HG03378 (cell line): ENCODE measurements at regions not wholly inside any gene's neighbourhood (a gene's known extent, or its start where the extent isn't known, plus 50 kb on each side); places are given as distances from the start of the nearest gene placed in this dataset.
"Not testable (repeated sequence)": the region's sequence is repeated elsewhere in the genome, so short reads cannot be mapped to it uniquely, and the experiment has no call there.

Experiments
- ATAC-seq: cut with Tn5 transposase; IDR thresholded peaks from one replicate; pipeline ENCODE4 v1.9.1; 2021; ENCODE audit warnings: mild to moderate bottlenecking, moderate library complexity; ENCODE audit not compliant: unreplicated experiment

GRCh38 chr13:103614761-103615160, 548.5 kb upstream of the SLC10A2 start:
- no peak for ATAC-seq

GRCh38 chr13:103607995-103608394, 541.8 kb upstream of the SLC10A2 start:
- ATAC-seq = peak; percentile 83

- ATAC-seq = no peak
Observed at GRCh38 chr13:103605546-103606326, 539.5 kb upstream of the SLC10A2 start.

GRCh38 chr13:103599870-103600269, 533.7 kb upstream of the SLC10A2 start:
- ATAC-seq = not testable (repeated sequence)

GRCh38 chr13:103598671-103599070, 532.5 kb upstream of the SLC10A2 start:
- ATAC-seq = no peak

GRCh38 chr13:103573446-103573845, 507.2 kb upstream of the SLC10A2 start:
- ATAC-seq = no peak

GRCh38 chr13:103568314-103568713, 502.1 kb upstream of the SLC10A2 start:
- ATAC-seq = no peak

- ATAC-seq = no peak
Observed at GRCh38 chr13:103557878-103558277, 491.7 kb upstream of the SLC10A2 start.

- ATAC-seq = no peak
Observed at GRCh38 chr13:103556681-103557080, 490.5 kb upstream of the SLC10A2 start.

- no peak for ATAC-seq
Observed at GRCh38 chr13:103547914-103548313, 481.7 kb upstream of the SLC10A2 start.

- ATAC-seq = no peak
Observed at GRCh38 chr13:103546271-103546670, 480.1 kb upstream of the SLC10A2 start.

GRCh38 chr13:103542648-103543047, 476.4 kb upstream of the SLC10A2 start:
- ATAC-seq = no peak

GRCh38 chr13:103540382-103540765, 474.2 kb upstream of the SLC10A2 start:
- ATAC-seq = no peak

GRCh38 chr13:103539721-103540381, 473.6 kb upstream of the SLC10A2 start:
- no peak for ATAC-seq

GRCh38 chr13:103539265-103539664, 473.0 kb upstream of the SLC10A2 start:
- no peak for ATAC-seq

GRCh38 chr13:103537616-103538015, 471.4 kb upstream of the SLC10A2 start:
- ATAC-seq = no peak

GRCh38 chr13:103531278-103531677, 465.1 kb upstream of the SLC10A2 start:
- ATAC-seq = no peak

GRCh38 chr13:103528437-103528836, 462.2 kb upstream of the SLC10A2 start:
- ATAC-seq = no peak

- no peak for ATAC-seq
Observed at GRCh38 chr13:103525530-103525929, 459.3 kb upstream of the SLC10A2 start.

- no peak for ATAC-seq
Observed at GRCh38 chr13:103523858-103524257, 457.6 kb upstream of the SLC10A2 start.

- no peak for ATAC-seq
Observed at GRCh38 chr13:103521532-103521931, 455.3 kb upstream of the SLC10A2 start.

GRCh38 chr13:103517768-103518102, 451.5 kb upstream of the SLC10A2 start:
- no peak for ATAC-seq
